Muscle layer of colon (tissue), 2 donors: ENCODE measurements at regions not wholly inside any gene's neighbourhood (a gene's known extent, or its start where the extent isn't known, plus 50 kb on each side); places are given as distances from the start of the nearest gene placed in this dataset.
"Not testable (repeated sequence)": the region's sequence is repeated elsewhere in the genome, so short reads cannot be mapped to it uniquely, and the experiment has no call there.

ENCODE experiments used
- H3K27ac ChIP-seq: one replicate; pipeline ENCODE4 v1.7.0; 2013; ENCODE audit warnings: low read depth, mild to moderate bottlenecking, low read length, moderate library complexity
- H3K27me3 ChIP-seq, 2 donors: one replicate each; pipeline ENCODE4 v1.7.0; 2013; ENCODE audit warnings: low read length in 2 of 2, mild to moderate bottlenecking in 2 of 2; ENCODE audit not compliant: insufficient read depth in 2 of 2, control insufficient read depth in 1 of 2
- H3K36me3 ChIP-seq: one replicate; pipeline ENCODE4 v1.7.0; 2013; ENCODE audit warnings: mild to moderate bottlenecking, low read length; ENCODE audit not compliant: insufficient read depth
- H3K4me1 ChIP-seq: one replicate; pipeline ENCODE4 v1.7.0; 2013; ENCODE audit warnings: mild to moderate bottlenecking, low read length; ENCODE audit not compliant: insufficient read depth
- H3K4me3 ChIP-seq, 2 donors: one replicate each; pipeline ENCODE4 v1.7.0; 2013; ENCODE audit warnings: low read length in 2 of 2, low read depth in 1 of 2, mild to moderate bottlenecking in 1 of 2, moderate library complexity in 1 of 2
- H3K9ac ChIP-seq: one replicate; pipeline ENCODE4 v1.7.0; 2013; ENCODE audit warnings: low read length
- H3K9me3 ChIP-seq: one replicate; pipeline ENCODE4 v1.7.0; 2013; ENCODE audit warnings: mild to moderate bottlenecking, low read length
- donor health status: abdominal sarcoma.
- donor health status: Adenocarcinoma of cecum.

- H3K36me3 ChIP-seq, result no peaks in the 10 kb centered on the region
Observed at GRCh38 chr6:85355816-85356215, 94.1 kb upstream of the NT5E start.

GRCh38 chr6:85354761-85355618, 94.9 kb upstream of the NT5E start:
- no peaks in the 10 kb centered on the region for H3K4me1 ChIP-seq
- no peaks in the 10 kb centered on the region for H3K9me3 ChIP-seq
- H3K36me3 ChIP-seq, result no peaks in the 10 kb centered on the region
- no peaks in the 10 kb centered on the region for H3K27me3 ChIP-seq
- H3K4me3 ChIP-seq, result no peak overlapping the region
- no peak overlapping the region for H3K9ac ChIP-seq
- no peak overlapping the region for H3K27ac ChIP-seq

More at GRCh38 chr6:85355816-85356215, 94.1 kb upstream of the NT5E start:
- Histone ChIP-seq H3K9me3 (no peaks in the 10 kb centered on the region), H3K27ac (no peak overlapping the region), H3K27me3 (no peaks in the 10 kb centered on the region), H3K4me1 (no peaks in the 10 kb centered on the region), H3K4me3 (no peak overlapping the region), H3K9ac (no peak overlapping the region)

- no peak overlapping the region for H3K4me3 ChIP-seq
- no peaks in the 10 kb centered on the region for H3K4me1 ChIP-seq
- H3K27me3 ChIP-seq, result no peaks in the 10 kb centered on the region
- H3K9ac ChIP-seq, result no peak overlapping the region
- no peaks in the 10 kb centered on the region for H3K36me3 ChIP-seq
- no peaks in the 10 kb centered on the region for H3K9me3 ChIP-seq
- no peak overlapping the region for H3K27ac ChIP-seq
Observed at GRCh38 chr6:85353012-85353411, 96.9 kb upstream of the NT5E start.

- no peak overlapping the region for H3K4me3 ChIP-seq
- no peaks in the 10 kb centered on the region for H3K9me3 ChIP-seq
- H3K4me1 ChIP-seq, result no peaks in the 10 kb centered on the region
- no peaks in the 10 kb centered on the region for H3K36me3 ChIP-seq
- H3K27me3 ChIP-seq, result no peaks in the 10 kb centered on the region
- no peak overlapping the region for H3K27ac ChIP-seq
- no peak overlapping the region for H3K9ac ChIP-seq
Observed at GRCh38 chr6:85348643-85349042, 101.2 kb upstream of the NT5E start.

GRCh38 chr6:85347812-85348211, 102.1 kb upstream of the NT5E start:
- Histone ChIP-seq H3K4me1 (no peaks in the 10 kb centered on the region), H3K27ac (no peak overlapping the region), H3K9me3 (no peaks in the 10 kb centered on the region), H3K4me3 (no peak overlapping the region), H3K36me3 (no peaks in the 10 kb centered on the region), H3K9ac (no peak overlapping the region), H3K27me3 (no peaks in the 10 kb centered on the region)

GRCh38 chr6:85346196-85346595, 103.7 kb upstream of the NT5E start:
- Histone ChIP-seq H3K9ac (no peak overlapping the region), H3K9me3 (no peaks in the 10 kb centered on the region), H3K36me3 (no peaks in the 10 kb centered on the region), H3K27me3 (no peaks in the 10 kb centered on the region), H3K4me3 (no peak overlapping the region), H3K4me1 (no peaks in the 10 kb centered on the region), H3K27ac (no peak overlapping the region)

- Histone ChIP-seq H3K4me3 (no peak overlapping the region), H3K27me3 (no peaks in the 10 kb centered on the region), H3K27ac (no peak overlapping the region), H3K9ac (no peak overlapping the region), H3K9me3 (no peaks in the 10 kb centered on the region), H3K36me3 (no peaks in the 10 kb centered on the region), H3K4me1 (no peaks in the 10 kb centered on the region)
Observed at GRCh38 chr6:85344996-85345395, 104.9 kb upstream of the NT5E start.

- H3K4me1 ChIP-seq, result no peaks in the 10 kb centered on the region
- no peak overlapping the region for H3K27ac ChIP-seq
- no peaks in the 10 kb centered on the region for H3K27me3 ChIP-seq
- no peak overlapping the region for H3K4me3 ChIP-seq
- no peaks in the 10 kb centered on the region for H3K36me3 ChIP-seq
- H3K9ac ChIP-seq, result no peak overlapping the region
- no peaks in the 10 kb centered on the region for H3K9me3 ChIP-seq
Observed at GRCh38 chr6:85343428-85343827, 106.5 kb upstream of the NT5E start.

- Histone ChIP-seq H3K27ac (no peak overlapping the region), H3K4me3 (no peak overlapping the region), H3K4me1 (no peaks in the 10 kb centered on the region), H3K27me3 (no peaks in the 10 kb centered on the region), H3K9ac (no peak overlapping the region), H3K36me3 (no peaks in the 10 kb centered on the region), H3K9me3 (no peaks in the 10 kb centered on the region)
Observed at GRCh38 chr6:85329196-85329595, 120.7 kb upstream of the NT5E start.

GRCh38 chr6:85325811-85326210, 124.1 kb upstream of the NT5E start:
- H3K4me1 ChIP-seq, H3K9me3 ChIP-seq, H3K27me3 ChIP-seq, H3K27ac ChIP-seq, H3K4me3 ChIP-seq, H3K9ac ChIP-seq, H3K36me3 ChIP-seq: not testable (repeated sequence)

- Histone ChIP-seq H3K36me3 (no peaks in the 10 kb centered on the region), H3K9me3 (no peaks in the 10 kb centered on the region), H3K4me3 (no peak overlapping the region), H3K27ac (no peak overlapping the region), H3K4me1 (no peaks in the 10 kb centered on the region), H3K27me3 (no peaks in the 10 kb centered on the region), H3K9ac (no peak overlapping the region)
Observed at GRCh38 chr6:85323435-85324040, 126.3 kb upstream of the NT5E start.
